ENCODE measurements at regions not wholly inside any gene's neighbourhood (a gene's known extent, or its start where the extent isn't known, plus 50 kb on each side); places are given as distances from the start of the nearest gene placed in this dataset.

GRCh38 chr4:125526420-125526819 lies 211.7 kb downstream of the FAT4 start:
- no peak overlapping the region for H3K4me3 ChIP-seq (ENCODE audit: low read depth, low read length)
- no peak for TF ChIP-seq CTCF (IDR thresholded peaks at IDR 0.05; ENCODE audit: insufficient read depth, low read depth, low read length, missing control alignments)
- no peak for DNase-seq (ENCODE audit: low read depth)

- no peak for TF ChIP-seq CTCF (IDR thresholded peaks at IDR 0.05; ENCODE audit: insufficient read depth, low read depth, low read length, missing control alignments)
- no peak overlapping the region for H3K4me3 ChIP-seq (ENCODE audit: low read depth, low read length)
- DNase-seq (ENCODE audit: low read depth) = no peak
These were observed 212.9 kb downstream of the FAT4 start for GRCh38 chr4:125527681-125528080.

GRCh38 chr4:125529071-125529470 lies 214.3 kb downstream of the FAT4 start:
- no peak for TF ChIP-seq CTCF (IDR thresholded peaks at IDR 0.05; ENCODE audit: insufficient read depth, low read depth, low read length, missing control alignments)
- DNase-seq (ENCODE audit: low read depth) = no peak
- no peak overlapping the region for H3K4me3 ChIP-seq (ENCODE audit: low read depth, low read length)

GRCh38 chr4:125538670-125539069 lies 223.9 kb downstream of the FAT4 start:
- DNase-seq (ENCODE audit: low read depth) = no peak
- no peak overlapping the region for H3K4me3 ChIP-seq (ENCODE audit: low read depth, low read length)
- TF ChIP-seq CTCF (IDR thresholded peaks at IDR 0.05; ENCODE audit: insufficient read depth, low read depth, low read length, missing control alignments) = no peak

GRCh38 chr4:125539691-125540090 lies 224.9 kb downstream of the FAT4 start:
- TF ChIP-seq CTCF (IDR thresholded peaks at IDR 0.05; ENCODE audit: insufficient read depth, low read depth, low read length, missing control alignments) = no peak
- no peak overlapping the region for H3K4me3 ChIP-seq (ENCODE audit: low read depth, low read length)
- no peak for DNase-seq (ENCODE audit: low read depth)

- H3K4me3 ChIP-seq (ENCODE audit: low read depth, low read length) = no peak overlapping the region
- DNase-seq (ENCODE audit: low read depth) = no peak
- no peak for TF ChIP-seq CTCF (IDR thresholded peaks at IDR 0.05; ENCODE audit: insufficient read depth, low read depth, low read length, missing control alignments)
These were observed 227.2 kb downstream of the FAT4 start for GRCh38 chr4:125541836-125542385.

GRCh38 chr4:125546272-125546671 lies 231.5 kb downstream of the FAT4 start:
- DNase-seq (ENCODE audit: low read depth) = no peak
- no peak overlapping the region for H3K4me3 ChIP-seq (ENCODE audit: low read depth, low read length)
- no peak for TF ChIP-seq CTCF (IDR thresholded peaks at IDR 0.05; ENCODE audit: insufficient read depth, low read depth, low read length, missing control alignments)

Measured in GM12865 (cell line).